Epithelial cell of esophagus (primary cell): ENCODE measurements at regions not wholly inside any gene's neighbourhood (a gene's known extent, or its start where the extent isn't known, plus 50 kb on each side); places are given as distances from the start of the nearest gene placed in this dataset.

Experiments used
- DNase-seq: peaks from one replicate; pipeline ENCODE4 v3.0.0; 2010; ENCODE audit warnings: low read depth
- H3K4me3 ChIP-seq: 2 replicates; pipeline ENCODE4 v1.5.1; 2011; ENCODE audit warnings: mild to moderate bottlenecking, low read length, control low read depth
- TF ChIP-seq, protein P1 (sequence below): IDR thresholded peaks from 2 replicates; pipeline ENCODE4 v1.5.1; 2011; ENCODE audit warnings: low read depth, mild to moderate bottlenecking, low read length, control low read depth, inconsistent platforms; ENCODE audit not compliant: insufficient read depth; ENCODE audit errors: missing control alignments

DNA sequence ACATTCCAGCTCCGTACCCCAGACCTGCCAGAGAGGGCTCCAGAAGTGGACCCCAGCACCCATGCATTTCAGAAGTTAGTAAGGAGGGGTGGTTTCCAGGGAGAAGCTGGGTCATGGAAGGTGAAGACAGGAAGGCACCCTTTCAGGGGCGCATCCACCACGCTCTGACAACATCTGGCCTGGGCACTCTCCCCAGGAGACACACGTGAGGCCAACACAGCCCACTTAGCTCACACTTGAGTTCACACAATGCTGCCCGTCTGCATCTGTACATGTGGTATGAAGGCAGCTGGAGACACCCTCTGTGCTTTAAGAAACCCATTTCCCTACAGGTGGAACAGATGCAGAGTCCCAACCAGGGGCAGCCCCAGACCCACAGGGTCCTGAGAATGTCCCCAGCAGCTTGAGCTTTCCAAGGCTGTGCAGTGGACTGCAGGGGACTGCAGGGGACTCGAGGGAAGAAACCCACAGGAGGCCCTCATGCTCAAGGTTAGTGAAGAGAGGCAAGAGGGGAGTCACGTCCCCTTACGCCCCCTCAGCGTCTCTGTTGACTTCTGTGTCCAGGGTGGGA, 326.8 kb upstream of the IRX1 start:
- H3K4me3 ChIP-seq, result no peak overlapping the region
- TF ChIP-seq, protein P1, sequence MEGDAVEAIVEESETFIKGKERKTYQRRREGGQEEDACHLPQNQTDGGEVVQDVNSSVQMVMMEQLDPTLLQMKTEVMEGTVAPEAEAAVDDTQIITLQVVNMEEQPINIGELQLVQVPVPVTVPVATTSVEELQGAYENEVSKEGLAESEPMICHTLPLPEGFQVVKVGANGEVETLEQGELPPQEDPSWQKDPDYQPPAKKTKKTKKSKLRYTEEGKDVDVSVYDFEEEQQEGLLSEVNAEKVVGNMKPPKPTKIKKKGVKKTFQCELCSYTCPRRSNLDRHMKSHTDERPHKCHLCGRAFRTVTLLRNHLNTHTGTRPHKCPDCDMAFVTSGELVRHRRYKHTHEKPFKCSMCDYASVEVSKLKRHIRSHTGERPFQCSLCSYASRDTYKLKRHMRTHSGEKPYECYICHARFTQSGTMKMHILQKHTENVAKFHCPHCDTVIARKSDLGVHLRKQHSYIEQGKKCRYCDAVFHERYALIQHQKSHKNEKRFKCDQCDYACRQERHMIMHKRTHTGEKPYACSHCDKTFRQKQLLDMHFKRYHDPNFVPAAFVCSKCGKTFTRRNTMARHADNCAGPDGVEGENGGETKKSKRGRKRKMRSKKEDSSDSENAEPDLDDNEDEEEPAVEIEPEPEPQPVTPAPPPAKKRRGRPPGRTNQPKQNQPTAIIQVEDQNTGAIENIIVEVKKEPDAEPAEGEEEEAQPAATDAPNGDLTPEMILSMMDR, result no peak
- no peak for DNase-seq

DNA sequence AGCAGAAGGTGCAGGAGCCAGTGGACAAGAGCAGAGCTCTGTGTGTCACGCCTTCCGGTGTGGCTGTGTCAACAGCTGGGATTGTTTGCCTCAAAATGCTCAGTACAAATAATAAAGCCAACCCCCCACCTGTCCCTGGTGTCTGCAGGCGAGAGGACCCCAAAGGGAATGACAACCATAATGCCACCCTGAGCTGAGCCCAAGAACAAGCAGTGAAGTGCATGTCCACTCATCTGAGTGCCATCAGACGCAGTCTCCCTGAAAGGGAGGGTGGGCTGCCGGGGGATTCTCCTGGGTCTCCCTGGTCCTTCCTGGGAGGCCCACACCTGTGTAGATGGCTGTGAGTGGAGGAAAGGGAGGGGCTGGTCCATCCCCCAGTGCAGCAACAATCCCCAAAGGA, 328.8 kb upstream of the IRX1 start:
- H3K4me3 ChIP-seq, result no peak overlapping the region
- TF ChIP-seq, protein P1, result no peak
- DNase-seq, result no peak

DNA sequence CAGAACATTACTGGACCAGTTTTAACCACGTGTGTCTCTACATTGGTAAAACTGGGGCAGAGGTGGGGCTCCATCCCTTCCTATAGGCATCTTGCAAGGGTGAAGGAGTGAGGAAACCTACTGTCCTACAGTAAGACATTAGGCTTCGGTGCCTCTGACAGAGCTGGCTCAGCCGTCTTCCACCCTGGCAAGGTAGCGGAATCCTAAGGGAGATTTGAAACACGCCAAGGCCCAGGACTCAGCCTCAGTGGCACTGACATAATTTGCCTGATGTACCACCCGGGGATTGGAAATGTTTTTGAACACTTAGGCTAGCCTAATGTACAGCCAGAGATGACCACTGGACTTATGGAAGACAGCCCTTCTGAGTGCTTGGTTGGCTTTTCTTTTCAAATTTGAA, 329.7 kb upstream of the IRX1 start:
- H3K4me3 ChIP-seq, result no peak overlapping the region
- DNase-seq, result no peak
- TF ChIP-seq, protein P1, result no peak

DNA sequence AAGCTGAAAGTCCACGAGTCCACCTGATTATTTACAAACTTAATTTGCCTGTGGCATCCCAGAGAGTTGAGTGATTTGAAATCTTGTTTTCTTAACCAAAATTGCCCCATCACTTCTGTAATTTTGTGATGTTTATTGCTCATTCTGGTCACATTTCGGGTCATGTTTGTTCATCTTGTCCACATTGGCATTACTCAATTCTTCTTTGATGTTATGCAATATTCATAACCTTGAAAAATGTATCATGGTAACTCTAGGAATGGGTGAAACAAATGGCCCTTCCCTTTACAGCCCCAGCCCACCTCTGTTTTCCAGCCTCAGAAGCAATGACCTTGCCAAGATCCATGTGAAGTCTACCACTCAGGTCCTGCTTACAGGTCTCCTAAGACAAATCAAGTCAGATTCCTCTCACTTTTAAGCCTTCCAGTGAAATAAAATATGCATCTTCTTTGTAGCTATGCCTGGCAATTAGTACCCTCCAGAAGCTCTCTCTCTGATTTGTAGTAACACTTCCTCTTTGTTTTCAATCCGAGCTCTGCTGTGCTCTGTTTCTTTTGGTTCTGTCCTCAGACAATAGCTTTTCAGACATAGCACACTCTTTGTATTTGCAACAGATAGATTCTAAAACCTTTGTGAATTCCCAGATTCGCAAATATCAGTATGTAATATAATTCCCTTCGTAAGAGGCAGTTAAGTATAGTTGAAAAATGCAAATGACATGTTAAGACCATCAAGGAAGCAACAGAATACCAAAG, 330.3 kb upstream of the IRX1 start:
- no peak overlapping the region for H3K4me3 ChIP-seq
- TF ChIP-seq, protein P1, result no peak
- no peak for DNase-seq

DNA sequence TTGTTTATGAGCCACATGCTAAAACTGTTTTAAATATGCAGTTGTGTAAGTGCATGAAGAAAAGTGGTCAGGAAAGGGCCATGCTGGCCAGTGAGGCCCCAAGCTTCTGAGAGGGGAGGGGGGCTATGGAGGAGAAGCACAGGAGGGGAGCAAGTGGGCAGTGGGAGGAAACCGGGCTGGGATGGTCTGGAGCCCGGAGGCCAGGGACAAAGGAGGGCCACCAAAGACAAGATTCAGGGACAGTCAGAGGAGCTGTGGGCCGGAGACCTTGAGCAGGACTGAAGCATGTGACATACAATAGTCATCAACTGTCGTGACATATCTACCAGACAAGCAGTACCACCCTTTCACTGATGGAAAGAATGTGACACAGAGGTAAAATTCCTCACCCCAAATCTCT, 333.2 kb upstream of the IRX1 start:
- H3K4me3 ChIP-seq, result no peak overlapping the region
- TF ChIP-seq, protein P1, result no peak
- no peak for DNase-seq

DNA sequence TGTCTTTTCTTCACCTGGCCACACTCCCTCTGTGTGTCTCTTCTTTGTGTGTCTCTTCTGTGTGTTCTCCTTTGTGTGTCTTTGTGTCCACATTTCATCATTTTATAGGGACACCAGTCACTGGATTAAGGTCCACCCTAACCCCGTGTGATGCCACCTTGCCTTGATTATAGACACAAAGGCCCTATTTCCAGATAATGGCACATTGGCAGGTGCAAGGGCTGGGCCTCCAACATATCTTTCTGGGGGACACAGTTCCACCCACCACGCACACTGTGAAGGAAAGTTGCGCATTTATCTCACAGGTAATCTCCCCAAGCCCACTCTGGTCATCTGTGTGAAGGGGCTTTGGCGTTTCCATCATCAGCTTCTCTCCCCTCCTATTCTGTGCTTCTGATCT, 334.6 kb upstream of the IRX1 start:
- TF ChIP-seq, protein P1, result no peak
- no peak overlapping the region for H3K4me3 ChIP-seq
- no peak for DNase-seq

DNA sequence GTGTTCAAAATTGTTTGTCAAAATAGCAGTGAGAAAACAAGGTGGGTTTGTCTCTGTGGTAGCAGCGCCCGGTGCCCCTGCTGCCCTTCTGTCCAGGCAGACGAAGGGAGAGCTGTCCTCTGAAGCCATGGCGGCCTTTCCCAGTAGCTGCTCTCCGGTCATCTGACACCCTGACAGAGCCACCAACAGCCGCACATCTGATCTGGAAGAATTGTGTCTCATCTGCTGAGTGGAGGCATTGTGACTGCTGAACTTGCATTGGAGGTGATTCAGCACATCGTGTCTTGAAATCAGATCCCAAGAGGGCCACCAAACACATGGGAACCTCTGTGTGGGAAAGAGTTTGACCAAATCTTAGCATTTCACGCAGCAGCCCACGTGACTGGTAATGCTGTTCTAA, 337.6 kb upstream of the IRX1 start:
- no peak for DNase-seq
- no peak overlapping the region for H3K4me3 ChIP-seq
- TF ChIP-seq, protein P1, result no peak
